Endodermal cell (in vitro differentiated cells): ENCODE measurements at regions not wholly inside any gene's neighbourhood (a gene's known extent, or its start where the extent isn't known, plus 50 kb on each side); places are given as distances from the start of the nearest gene placed in this dataset.

ENCODE experiments used
- DNase-seq: peaks from one replicate; pipeline ENCODE4 v3.0.0-alpha.2; 2017
- H3K27ac ChIP-seq: 2 replicates; pipeline ENCODE4 v1.5.1; 2013; ENCODE audit warnings: mild to moderate bottlenecking, low read depth, low read length, moderate library complexity
- H3K27me3 ChIP-seq: 2 replicates; pipeline ENCODE4 v1.6.1; 2013; ENCODE audit warnings: mild to moderate bottlenecking, low read length, moderate library complexity; ENCODE audit not compliant: insufficient read depth, control insufficient read depth, poor library complexity, severe bottlenecking
- H3K36me3 ChIP-seq: 2 replicates; pipeline ENCODE4 v1.7.0; 2013; ENCODE audit warnings: mild to moderate bottlenecking, low read length, moderate library complexity; ENCODE audit not compliant: control insufficient read depth, insufficient read depth
- H3K4me1 ChIP-seq: one replicate; pipeline ENCODE4 v1.7.0; 2013; ENCODE audit warnings: low read length; ENCODE audit not compliant: control insufficient read depth, insufficient read depth
- H3K4me3 ChIP-seq: 2 replicates; pipeline ENCODE4 v1.5.1; 2013; ENCODE audit warnings: mild to moderate bottlenecking, low read length, moderate library complexity
- H3K9ac ChIP-seq: 2 replicates; pipeline ENCODE4 v1.6.1; 2013; ENCODE audit warnings: mild to moderate bottlenecking, low read length, moderate library complexity; ENCODE audit not compliant: poor library complexity, severe bottlenecking; ENCODE audit errors: extremely low read depth
- H3K9me3 ChIP-seq: 2 replicates; pipeline ENCODE4 v1.6.1; 2013; ENCODE audit warnings: mild to moderate bottlenecking, low read length, moderate library complexity; ENCODE audit not compliant: control insufficient read depth
- H3K27ac Mint-ChIP-seq: 2 replicates; pipeline ENCODE4 v1.8.0; 2020; ENCODE audit warnings: mixed read lengths
- H3K27me3 Mint-ChIP-seq: 2 replicates; pipeline ENCODE4 v1.8.0; 2021; ENCODE audit warnings: mild to moderate bottlenecking, mixed read lengths; ENCODE audit not compliant: insufficient read depth
- H3K36me3 Mint-ChIP-seq: 2 replicates; pipeline ENCODE4 v1.8.0; 2020; ENCODE audit warnings: low read depth, mixed read lengths
- H3K4me1 Mint-ChIP-seq: 2 replicates; pipeline ENCODE4 v1.8.0; 2020; ENCODE audit warnings: mixed read lengths
- H3K4me3 Mint-ChIP-seq: 2 replicates; pipeline ENCODE4 v1.8.0; 2020; ENCODE audit warnings: mild to moderate bottlenecking, moderate library complexity, mixed read lengths
- H3K9me3 Mint-ChIP-seq: 2 replicates; pipeline ENCODE4 v1.8.0; 2020; ENCODE audit warnings: mild to moderate bottlenecking, mixed read lengths
- WGBS, 2 experiments: methylation state at CpG; one replicate each; pipeline versions ENCODE4 v1.1.5 to v1.1.7; 2013; ENCODE audit warnings: missing lambda C conversion rate in 2 of 2, mixed read lengths in 1 of 2; ENCODE audit not compliant: insufficient coverage in 1 of 2, insufficient read length in 1 of 2; 5-methylcytosine and 5-hydroxymethylcytosine counted together
- TF ChIP-seq, protein P1 (sequence below): fragments of 200-600 bp; sonication (generic); conservative IDR thresholded peaks from 2 replicates; pipeline ENCODE4 v1.5.0; 2021; ENCODE audit warnings: antibody characterized with exemption, mild to moderate bottlenecking

DNA sequence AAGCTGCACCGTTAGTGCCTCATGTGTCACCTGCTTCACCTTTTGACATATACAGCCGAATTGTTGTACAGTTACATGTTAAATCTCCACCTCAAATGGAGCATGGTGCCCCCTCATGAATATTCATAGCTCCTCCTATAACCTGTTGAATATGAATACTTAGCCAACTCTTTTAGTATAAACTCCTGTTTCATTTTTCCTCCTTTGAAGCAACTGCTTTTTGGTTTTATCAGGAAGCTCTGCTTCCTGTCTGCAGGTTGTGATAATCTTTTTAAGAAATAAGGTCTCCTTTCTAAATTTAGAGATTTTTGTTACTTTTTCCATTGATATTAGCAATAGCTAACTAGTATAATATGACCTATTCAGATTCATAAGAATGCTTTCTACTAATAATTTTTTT is 1429.2 kb upstream of the AGA start:
- Histone ChIP-seq H3K27me3 (no peaks in the 10 kb centered on the region), H3K27ac (no peak overlapping the region), H3K9me3 (no peaks in the 10 kb centered on the region), H3K36me3 (no peaks in the 10 kb centered on the region), H3K9ac (no peak overlapping the region), H3K4me1 (no peaks in the 10 kb centered on the region), H3K4me3 (no peak overlapping the region)
- TF ChIP-seq, protein P1, sequence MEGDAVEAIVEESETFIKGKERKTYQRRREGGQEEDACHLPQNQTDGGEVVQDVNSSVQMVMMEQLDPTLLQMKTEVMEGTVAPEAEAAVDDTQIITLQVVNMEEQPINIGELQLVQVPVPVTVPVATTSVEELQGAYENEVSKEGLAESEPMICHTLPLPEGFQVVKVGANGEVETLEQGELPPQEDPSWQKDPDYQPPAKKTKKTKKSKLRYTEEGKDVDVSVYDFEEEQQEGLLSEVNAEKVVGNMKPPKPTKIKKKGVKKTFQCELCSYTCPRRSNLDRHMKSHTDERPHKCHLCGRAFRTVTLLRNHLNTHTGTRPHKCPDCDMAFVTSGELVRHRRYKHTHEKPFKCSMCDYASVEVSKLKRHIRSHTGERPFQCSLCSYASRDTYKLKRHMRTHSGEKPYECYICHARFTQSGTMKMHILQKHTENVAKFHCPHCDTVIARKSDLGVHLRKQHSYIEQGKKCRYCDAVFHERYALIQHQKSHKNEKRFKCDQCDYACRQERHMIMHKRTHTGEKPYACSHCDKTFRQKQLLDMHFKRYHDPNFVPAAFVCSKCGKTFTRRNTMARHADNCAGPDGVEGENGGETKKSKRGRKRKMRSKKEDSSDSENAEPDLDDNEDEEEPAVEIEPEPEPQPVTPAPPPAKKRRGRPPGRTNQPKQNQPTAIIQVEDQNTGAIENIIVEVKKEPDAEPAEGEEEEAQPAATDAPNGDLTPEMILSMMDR, result no peak
- H3K36me3 Mint-ChIP-seq, result no peaks in the 10 kb centered on the region
- no peaks in the 10 kb centered on the region for H3K9me3 Mint-ChIP-seq
- no peak overlapping the region for H3K27ac Mint-ChIP-seq
- 91 to 95% methylated on average over 2 of the region's 2 CpGs for WGBS, 2 experiments
- no peaks in the 10 kb centered on the region for H3K4me1 Mint-ChIP-seq
- H3K27me3 Mint-ChIP-seq, result no peaks in the 10 kb centered on the region
- DNase-seq, result no peak
- no peak overlapping the region for H3K4me3 Mint-ChIP-seq

DNA sequence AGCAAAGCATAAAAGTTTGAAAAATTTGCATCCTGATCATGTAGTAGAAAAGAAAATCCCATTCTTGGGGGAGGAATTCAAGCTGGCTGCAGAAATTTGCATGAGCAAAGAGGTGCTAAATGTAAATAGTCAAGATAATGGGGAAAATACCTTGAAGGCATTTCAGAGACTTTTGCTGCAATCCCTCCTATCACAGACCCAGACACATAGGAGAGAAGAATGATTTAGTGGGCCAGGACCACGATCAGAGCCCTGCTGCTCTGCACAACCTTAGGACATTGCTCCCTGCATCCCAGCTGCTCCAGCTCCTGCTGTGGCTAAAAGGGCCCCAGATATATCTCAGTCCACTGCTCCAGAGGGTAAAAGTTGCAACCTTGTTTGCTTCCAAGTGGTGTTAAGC is 1439.7 kb upstream of the AGA start:
- H3K27me3 Mint-ChIP-seq, result no peaks in the 10 kb centered on the region

DNA sequence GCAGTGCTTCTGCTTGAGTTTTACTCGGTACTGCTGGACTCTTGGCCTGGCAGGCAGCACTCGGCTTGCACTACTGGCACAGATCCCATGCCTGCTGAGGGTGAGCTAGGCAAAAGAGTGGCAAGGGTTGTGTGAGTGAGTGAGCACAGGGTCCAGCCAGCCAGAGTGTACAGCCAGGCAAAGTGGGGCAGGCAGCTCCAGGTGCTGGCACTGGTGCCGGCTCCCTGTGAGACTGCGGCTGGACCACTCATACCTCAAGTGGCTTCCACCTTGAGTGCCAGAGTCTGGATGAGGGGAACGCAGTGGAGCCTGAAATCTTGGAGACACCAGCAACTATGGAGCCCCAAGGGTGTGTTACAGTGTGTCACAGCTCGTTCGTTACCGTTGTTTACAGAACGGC is 1451.9 kb upstream of the AGA start:
- WGBS, 2 experiments, result 94 to 96% methylated on average over 6 to 9 of the region's 9 CpGs

More for the DNA sequence above, 1439.7 kb upstream of the AGA start:
- WGBS, 2 experiments, result 71 to 83% methylated on average over 1 of the region's 1 CpG
- H3K27ac Mint-ChIP-seq, result no peak overlapping the region
- H3K9ac ChIP-seq, result no peak overlapping the region
- no peak overlapping the region for H3K4me3 Mint-ChIP-seq
- H3K36me3 ChIP-seq, result no peaks in the 10 kb centered on the region
- no peaks in the 10 kb centered on the region for H3K4me1 ChIP-seq
- H3K4me3 ChIP-seq, result no peak overlapping the region
- H3K27ac ChIP-seq, result no peak overlapping the region
- DNase-seq, result no peak
- peaks cover 34% of the 10 kb centered on the region for H3K9me3 Mint-ChIP-seq
- peaks cover 18% of the 10 kb centered on the region for H3K9me3 ChIP-seq
- no peaks in the 10 kb centered on the region for H3K4me1 Mint-ChIP-seq
- H3K36me3 Mint-ChIP-seq, result peaks cover 14% of the 10 kb centered on the region
- no peaks in the 10 kb centered on the region for H3K27me3 ChIP-seq
- TF ChIP-seq, protein P1, result no peak

More for the DNA sequence above, 1451.9 kb upstream of the AGA start:
- TF ChIP-seq, protein P1, result no peak
- Mint-ChIP-seq H3K4me1 (peaks cover 3% of the 10 kb centered on the region), H3K27me3 (no peaks in the 10 kb centered on the region), H3K36me3 (no peaks in the 10 kb centered on the region), H3K9me3 (no peaks in the 10 kb centered on the region), H3K4me3 (no peak overlapping the region), H3K27ac (no peak overlapping the region)
- DNase-seq, result no peak
- Histone ChIP-seq H3K4me1 (peaks cover 2% of the 10 kb centered on the region), H3K4me3 (no peak overlapping the region), H3K27ac (no peak overlapping the region), H3K27me3 (no peaks in the 10 kb centered on the region), H3K9ac (no peak overlapping the region), H3K9me3 (no peaks in the 10 kb centered on the region), H3K36me3 (no peaks in the 10 kb centered on the region)
